GM23338 (cell line): ENCODE measurements at regions not wholly inside any gene's neighbourhood (a gene's known extent, or its start where the extent isn't known, plus 50 kb on each side); places are given as distances from the start of the nearest gene placed in this dataset.

ENCODE experiments used
- ATAC-seq: fragments of 200-7000 bp; cut with Tn5 transposase; 3 replicates; pipeline ENCODE4 v1.9.1; 2020
- DNase-seq: peaks from one replicate; pipeline ENCODE4 v3.0.0-alpha.2; 2015; ENCODE audit warnings: low spot score
- H2AFZ ChIP-seq: fragments of 200-600 bp; sonication (generic); 2 replicates; pipeline ENCODE4 v1.8.0; 2016; ENCODE audit warnings: antibody characterized with exemption, mild to moderate bottlenecking, moderate library complexity
- H3F3A ChIP-seq: fragments of 200-600 bp; sonication (generic); replicated peaks from 2 replicates; pipeline ENCODE4 v1.8.0; 2017; ENCODE audit warnings: antibody characterized with exemption, mixed run types, low read depth
- H3K27ac ChIP-seq: fragments of 200-600 bp; sonication (generic); 2 replicates; pipeline ENCODE4 v1.6.1; 2016; ENCODE audit warnings: low read depth
- H3K27me3 ChIP-seq: fragments of 200-600 bp; sonication (generic); 2 replicates; pipeline ENCODE4 v1.8.0; 2016; ENCODE audit warnings: mild to moderate bottlenecking, mixed run types, moderate library complexity; ENCODE audit not compliant: insufficient read depth
- H3K36me3 ChIP-seq: fragments of 200-600 bp; sonication (generic); 2 replicates; pipeline ENCODE4 v1.8.0; 2016; ENCODE audit warnings: mild to moderate bottlenecking; ENCODE audit not compliant: insufficient read depth
- H3K4me1 ChIP-seq: fragments of 200-600 bp; sonication (generic); 2 replicates; pipeline ENCODE4 v1.8.0; 2016; ENCODE audit warnings: mild to moderate bottlenecking, moderate library complexity; ENCODE audit not compliant: insufficient read depth
- H3K4me2 ChIP-seq: fragments of 200-600 bp; sonication (generic); 2 replicates; pipeline ENCODE4 v1.7.1; 2017; ENCODE audit warnings: mixed run types
- H3K4me3 ChIP-seq: fragments of 200-600 bp; sonication (generic); 2 replicates; pipeline ENCODE4 v1.6.1; 2016; ENCODE audit warnings: mixed run types
- H3K79me2 ChIP-seq: fragments of 200-600 bp; sonication (generic); replicated peaks from 2 replicates; pipeline ENCODE4 v1.8.0; 2017; ENCODE audit warnings: mild to moderate bottlenecking; ENCODE audit not compliant: insufficient read depth
- H3K9me2 ChIP-seq: fragments of 200-600 bp; sonication (generic); 2 replicates; pipeline ENCODE4 v1.8.0; 2017; ENCODE audit not compliant: insufficient read depth
- H4K20me1 ChIP-seq: fragments of 200-600 bp; sonication (generic); replicated peaks from 2 replicates; pipeline ENCODE4 v1.8.0; 2017; ENCODE audit warnings: mild to moderate bottlenecking; ENCODE audit not compliant: insufficient read depth
- H3K27ac Mint-ChIP-seq: 2 replicates; pipeline ENCODE4 v1.8.0; 2020; ENCODE audit warnings: inconsistent platforms, mild to moderate bottlenecking, moderate library complexity, mixed read lengths
- H3K27me3 Mint-ChIP-seq: 3 replicates; pipeline ENCODE4 v1.8.0; 2022; ENCODE audit warnings: low read depth, mild to moderate bottlenecking, moderate library complexity, mixed read lengths, inconsistent platforms; ENCODE audit not compliant: insufficient read depth, poor library complexity
- H3K36me3 Mint-ChIP-seq: 3 replicates; pipeline ENCODE4 v1.8.0; 2021; ENCODE audit warnings: low read depth, mild to moderate bottlenecking, inconsistent platforms, moderate library complexity, mixed read lengths
- H3K4me1 Mint-ChIP-seq: 3 replicates; pipeline ENCODE4 v1.8.0; 2020; ENCODE audit warnings: mild to moderate bottlenecking, inconsistent platforms, mixed read lengths
- H3K4me3 Mint-ChIP-seq: 3 replicates; pipeline ENCODE4 v1.8.0; 2021; ENCODE audit warnings: moderate library complexity, mild to moderate bottlenecking, inconsistent platforms, mixed read lengths
- H3K9me3 Mint-ChIP-seq: 3 replicates; pipeline ENCODE4 v1.8.0; 2020; ENCODE audit warnings: moderate library complexity, mild to moderate bottlenecking, inconsistent platforms, mixed read lengths
- CREB1 ChIP-seq: fragments of 250-450 bp; sonication (Bioruptor Pico); IDR thresholded peaks from 2 replicates; pipeline ENCODE4 v1.5.0; 2020; ENCODE audit warnings: low read depth, mild to moderate bottlenecking, moderate library complexity
- CTCF ChIP-seq, 2 experiments: fragments of 200-600 bp in 1 of 2; sonication (generic) in 1 of 2; conservative IDR thresholded peaks; 2 replicates each; pipeline versions ENCODE4 v1.5.1 to v1.6.1; 2016 to 2017; ENCODE audit warnings: antibody characterized with exemption in 2 of 2, low read depth in 2 of 2, mild to moderate bottlenecking in 2 of 2, moderate library complexity in 1 of 2
- POLR2AphosphoS5 ChIP-seq: IDR thresholded peaks from 2 replicates; pipeline ENCODE4 v1.6.1; 2016; ENCODE audit warnings: antibody characterized with exemption, low read depth
- STAT1 ChIP-seq: IDR thresholded peaks from one replicate; pipeline ENCODE4 v1.6.1; 2016; ENCODE audit warnings: antibody characterized with exemption; ENCODE audit not compliant: unreplicated experiment
- ZNF114 ChIP-seq: fragments of 250-450 bp; sonication (Bioruptor Pico); IDR thresholded peaks from 2 replicates; pipeline ENCODE4 v1.5.0; 2020; ENCODE audit warnings: mild to moderate bottlenecking, moderate library complexity
- ZNF331 ChIP-seq: fragments of 250-450 bp; sonication (Bioruptor Pico); IDR thresholded peaks from 2 replicates; pipeline ENCODE4 v1.5.0; 2020; ENCODE audit warnings: low read depth, mild to moderate bottlenecking, moderate library complexity
- TF ChIP-seq, protein P1 (sequence below): IDR thresholded peaks from 2 replicates; pipeline ENCODE4 v1.6.1; 2016; ENCODE audit warnings: antibody characterized with exemption
- TF ChIP-seq, protein P2 (sequence below): IDR thresholded peaks from one replicate; pipeline ENCODE4 v1.6.1; 2018; ENCODE audit warnings: antibody characterized with exemption; ENCODE audit not compliant: unreplicated experiment

GRCh38 chrX:137743414-137743813 lies 177.5 kb downstream of the ZIC3 start (continued):
- TF ChIP-seq, protein P1, sequence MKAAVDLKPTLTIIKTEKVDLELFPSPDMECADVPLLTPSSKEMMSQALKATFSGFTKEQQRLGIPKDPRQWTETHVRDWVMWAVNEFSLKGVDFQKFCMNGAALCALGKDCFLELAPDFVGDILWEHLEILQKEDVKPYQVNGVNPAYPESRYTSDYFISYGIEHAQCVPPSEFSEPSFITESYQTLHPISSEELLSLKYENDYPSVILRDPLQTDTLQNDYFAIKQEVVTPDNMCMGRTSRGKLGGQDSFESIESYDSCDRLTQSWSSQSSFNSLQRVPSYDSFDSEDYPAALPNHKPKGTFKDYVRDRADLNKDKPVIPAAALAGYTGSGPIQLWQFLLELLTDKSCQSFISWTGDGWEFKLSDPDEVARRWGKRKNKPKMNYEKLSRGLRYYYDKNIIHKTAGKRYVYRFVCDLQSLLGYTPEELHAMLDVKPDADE = no peak
- no peak for TF ChIP-seq ZNF114
- TF ChIP-seq CTCF (conservative IDR thresholded peaks at IDR 0.05; ENCODE audit: low read depth in 2 of 2) = no peak

DNA sequence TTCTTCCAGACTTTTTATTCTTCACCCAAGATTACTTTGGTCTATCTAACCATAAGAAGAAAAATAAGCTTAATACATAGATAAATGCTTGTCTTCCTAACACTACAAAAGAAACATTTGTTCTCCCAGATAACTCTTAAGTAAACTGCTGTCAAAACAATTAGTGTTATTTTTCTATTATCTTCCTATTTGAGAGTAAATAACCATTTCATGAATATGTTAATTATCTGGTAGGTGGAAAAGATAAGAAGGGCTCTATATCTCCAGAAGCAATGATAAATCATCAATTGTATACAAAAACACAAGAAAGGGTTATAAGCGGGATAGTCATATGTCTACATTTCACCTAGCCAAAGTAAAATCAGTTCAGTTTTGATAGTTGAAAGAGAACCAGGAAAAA lies 180.4 kb downstream of the ZIC3 start:
- peaks cover 68% of the 10 kb centered on the region for H3K4me1 Mint-ChIP-seq
- H3K9me3 Mint-ChIP-seq = no peaks in the 10 kb centered on the region
- DNase-seq = no peak
- TF ChIP-seq STAT1 (no peak), ZNF331 (CRISPR knock-in tag) (no peak), ZNF114 (no peak), POLR2AphosphoS5 (no peak), CREB1 (CRISPR knock-in tag) (no peak)
- TF ChIP-seq, protein P2, sequence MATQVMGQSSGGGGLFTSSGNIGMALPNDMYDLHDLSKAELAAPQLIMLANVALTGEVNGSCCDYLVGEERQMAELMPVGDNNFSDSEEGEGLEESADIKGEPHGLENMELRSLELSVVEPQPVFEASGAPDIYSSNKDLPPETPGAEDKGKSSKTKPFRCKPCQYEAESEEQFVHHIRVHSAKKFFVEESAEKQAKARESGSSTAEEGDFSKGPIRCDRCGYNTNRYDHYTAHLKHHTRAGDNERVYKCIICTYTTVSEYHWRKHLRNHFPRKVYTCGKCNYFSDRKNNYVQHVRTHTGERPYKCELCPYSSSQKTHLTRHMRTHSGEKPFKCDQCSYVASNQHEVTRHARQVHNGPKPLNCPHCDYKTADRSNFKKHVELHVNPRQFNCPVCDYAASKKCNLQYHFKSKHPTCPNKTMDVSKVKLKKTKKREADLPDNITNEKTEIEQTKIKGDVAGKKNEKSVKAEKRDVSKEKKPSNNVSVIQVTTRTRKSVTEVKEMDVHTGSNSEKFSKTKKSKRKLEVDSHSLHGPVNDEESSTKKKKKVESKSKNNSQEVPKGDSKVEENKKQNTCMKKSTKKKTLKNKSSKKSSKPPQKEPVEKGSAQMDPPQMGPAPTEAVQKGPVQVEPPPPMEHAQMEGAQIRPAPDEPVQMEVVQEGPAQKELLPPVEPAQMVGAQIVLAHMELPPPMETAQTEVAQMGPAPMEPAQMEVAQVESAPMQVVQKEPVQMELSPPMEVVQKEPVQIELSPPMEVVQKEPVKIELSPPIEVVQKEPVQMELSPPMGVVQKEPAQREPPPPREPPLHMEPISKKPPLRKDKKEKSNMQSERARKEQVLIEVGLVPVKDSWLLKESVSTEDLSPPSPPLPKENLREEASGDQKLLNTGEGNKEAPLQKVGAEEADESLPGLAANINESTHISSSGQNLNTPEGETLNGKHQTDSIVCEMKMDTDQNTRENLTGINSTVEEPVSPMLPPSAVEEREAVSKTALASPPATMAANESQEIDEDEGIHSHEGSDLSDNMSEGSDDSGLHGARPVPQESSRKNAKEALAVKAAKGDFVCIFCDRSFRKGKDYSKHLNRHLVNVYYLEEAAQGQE = no peak
- Histone ChIP-seq H3K4me3 (peak overlapping the region; percentile 13), H3K36me3 (no peaks in the 10 kb centered on the region), H3K79me2 (no peaks in the 10 kb centered on the region), H2AFZ (no peak overlapping the region), H3K4me2 (peak overlapping the region; percentile 69), H3K27me3 (no peaks in the 10 kb centered on the region), H3F3A (no peaks in the 10 kb centered on the region), H3K4me1 (peaks cover 66% of the 10 kb centered on the region), H3K27ac (no peak overlapping the region; the same call in 1 of the 2 replicates), H4K20me1 (no peaks in the 10 kb centered on the region), H3K9me2 (no peaks in the 10 kb centered on the region; the same call in 1 of the 2 replicates)
- ATAC-seq = no peak
- H3K27ac Mint-ChIP-seq = no peak overlapping the region; the same call in 1 of the 2 replicates
- H3K4me3 Mint-ChIP-seq = peak overlapping the region; percentile 62; the same call in 1 of the 3 replicates
- no peaks in the 10 kb centered on the region for H3K36me3 Mint-ChIP-seq
- H3K27me3 Mint-ChIP-seq = peaks cover 1% of the 10 kb centered on the region
